Cerebellar nuclear complex (tissue), 1 donor: ENCODE measurements at regions not wholly inside any gene's neighbourhood (a gene's known extent, or its start where the extent isn't known, plus 50 kb on each side); places are given as distances from the start of the nearest gene placed in this dataset.

Experiments used
- DNase-seq, 2 experiments: peaks; one replicate each; lab custom pipeline; 2025; lab: John Stamatoyannopoulos, UW

DNA sequence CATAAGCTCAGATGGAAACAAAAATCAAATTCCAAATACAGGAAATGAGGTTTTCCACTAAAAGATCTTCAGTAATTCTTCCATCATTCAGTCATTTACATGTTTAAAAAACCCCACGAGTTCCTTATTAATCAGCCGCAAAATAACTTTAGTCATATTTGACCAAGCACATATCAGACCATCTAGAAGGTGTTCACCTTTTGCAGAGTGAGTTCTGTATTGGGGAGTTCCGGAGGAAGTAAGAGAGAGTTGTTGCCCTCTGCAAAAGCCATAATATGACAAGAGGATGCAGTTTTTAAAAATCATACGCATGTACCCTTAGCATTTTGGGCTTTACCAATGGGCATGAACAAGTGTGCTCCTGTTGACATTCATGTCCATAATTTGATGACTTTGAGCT, 61.6 kb downstream of the CCR1 start:
- no peak for DNase-seq

DNA sequence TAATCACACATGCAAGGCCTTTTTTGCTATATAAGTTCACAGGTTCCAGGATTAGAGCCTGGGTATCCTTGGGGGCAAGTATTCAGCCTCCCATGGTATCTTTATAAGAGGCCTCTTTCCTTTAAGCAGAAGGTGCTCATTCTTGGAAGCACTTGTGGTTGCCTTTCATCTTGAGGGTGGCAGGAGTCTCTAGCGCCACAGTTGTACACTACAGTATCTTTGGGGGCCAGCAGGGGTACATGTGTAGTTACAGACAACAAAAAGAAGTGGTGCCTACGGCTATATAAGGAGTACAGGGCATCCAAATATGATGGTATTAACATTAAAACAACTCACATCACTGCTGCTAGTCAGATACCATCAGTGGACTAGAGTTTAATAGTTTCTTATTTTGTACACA, 62.1 kb downstream of the CCR1 start:
- DNase-seq: no peak

DNA sequence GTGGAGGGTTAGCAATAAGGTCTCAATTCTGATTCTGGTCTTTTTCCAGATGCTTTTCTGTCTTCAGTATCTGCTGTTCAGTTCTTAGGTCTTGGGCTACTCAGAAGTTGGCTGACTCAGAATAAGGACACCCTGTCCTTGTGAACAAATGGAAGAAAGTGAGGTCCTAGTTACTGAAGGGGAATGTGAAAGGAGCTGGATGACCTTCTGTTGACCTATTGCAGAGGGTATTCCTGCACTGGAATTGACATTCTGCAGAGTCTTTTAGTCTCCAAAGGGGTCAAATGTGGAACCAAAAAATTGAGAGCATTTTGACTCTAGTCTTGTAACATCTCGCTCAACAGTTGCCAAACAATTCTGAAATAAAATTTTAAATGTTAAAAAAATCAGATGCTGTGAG, 63.0 kb downstream of the CCR1 start:
- no peak for DNase-seq

DNA sequence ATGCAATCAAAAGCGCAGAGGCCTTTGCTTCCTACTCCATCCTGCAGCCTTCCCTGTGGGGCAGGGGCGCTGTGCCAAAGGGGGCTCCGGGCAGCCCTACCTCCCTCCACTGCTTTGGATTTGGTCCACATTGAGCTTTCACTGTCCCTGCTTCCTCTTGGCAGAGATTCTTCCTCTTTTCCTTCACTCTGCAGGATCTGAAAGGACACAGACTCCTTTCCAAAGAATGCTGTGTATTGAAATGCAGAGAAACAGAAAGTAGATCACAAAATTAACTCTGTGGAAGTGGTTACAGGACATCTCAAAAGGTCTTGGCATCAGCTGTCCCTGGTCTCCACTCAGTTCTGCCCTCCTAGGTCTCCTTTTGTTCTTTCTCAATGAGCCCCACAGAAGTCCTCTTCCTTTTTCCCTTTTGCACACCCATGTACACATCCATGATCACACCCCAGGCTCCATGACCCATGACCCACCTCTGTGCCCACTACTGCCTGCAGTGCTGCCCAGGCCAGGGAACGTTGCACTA, 64.1 kb downstream of the CCR1 start:
- no peak for DNase-seq

DNA sequence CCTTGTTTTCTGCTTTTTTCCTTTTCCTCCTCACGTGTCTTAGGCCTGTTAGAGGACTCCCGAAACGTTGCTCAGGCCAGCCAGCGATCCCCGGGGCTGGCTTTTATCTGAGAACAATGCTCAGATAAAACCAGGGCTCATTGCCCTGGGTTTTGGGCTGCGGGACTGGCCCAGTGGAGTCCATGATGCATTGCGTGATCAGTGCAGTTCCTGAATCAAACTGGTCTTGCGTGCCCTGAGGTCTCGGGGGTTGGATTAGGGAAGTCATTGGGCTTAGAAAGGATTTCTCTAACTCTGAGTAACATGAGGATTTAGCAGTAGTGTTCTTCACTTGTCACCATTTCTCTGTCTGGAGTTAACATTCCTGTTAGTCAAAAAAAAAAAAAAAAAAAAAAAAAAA, 66.3 kb downstream of the CCR1 start:
- no peak for DNase-seq

DNA sequence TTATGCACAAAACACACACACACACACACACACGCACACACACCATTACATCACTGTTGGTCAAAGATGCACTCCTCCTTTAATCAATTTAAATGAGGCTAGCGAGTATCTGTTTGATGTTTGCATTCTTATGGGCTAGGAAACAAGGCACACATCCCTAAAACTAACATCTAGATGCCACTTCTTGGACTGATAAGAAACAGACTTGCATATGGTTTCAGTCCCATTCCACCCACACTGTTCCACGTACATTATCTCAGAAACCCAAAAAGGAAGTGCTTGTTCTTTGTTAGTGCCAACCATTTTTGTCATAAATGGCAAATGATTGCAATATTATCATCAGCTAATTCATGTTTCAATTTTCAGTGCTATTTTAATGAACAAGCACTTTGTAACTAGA, 69.5 kb downstream of the CCR1 start:
- DNase-seq: no peak

DNA sequence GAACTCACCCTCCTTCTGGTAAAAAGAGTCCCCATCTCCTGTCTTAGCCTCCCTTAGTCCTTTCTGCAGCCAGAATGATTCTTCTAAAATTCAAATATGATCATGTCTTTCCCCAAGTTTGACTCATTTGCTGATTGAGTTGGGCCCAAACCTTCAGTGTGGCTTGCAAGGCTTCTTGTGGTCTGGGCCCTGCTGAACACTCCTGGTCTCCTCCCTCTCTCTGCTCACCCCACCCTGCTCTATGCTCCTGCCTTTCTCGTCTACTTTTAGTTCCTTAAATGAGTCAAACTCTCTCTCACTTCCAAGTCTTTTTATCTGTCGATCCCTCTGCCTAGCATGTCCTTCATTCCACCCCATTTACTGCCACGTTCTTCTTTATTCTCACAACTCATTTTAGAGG, 72.6 kb downstream of the CCR1 start:
- DNase-seq: no peak

DNA sequence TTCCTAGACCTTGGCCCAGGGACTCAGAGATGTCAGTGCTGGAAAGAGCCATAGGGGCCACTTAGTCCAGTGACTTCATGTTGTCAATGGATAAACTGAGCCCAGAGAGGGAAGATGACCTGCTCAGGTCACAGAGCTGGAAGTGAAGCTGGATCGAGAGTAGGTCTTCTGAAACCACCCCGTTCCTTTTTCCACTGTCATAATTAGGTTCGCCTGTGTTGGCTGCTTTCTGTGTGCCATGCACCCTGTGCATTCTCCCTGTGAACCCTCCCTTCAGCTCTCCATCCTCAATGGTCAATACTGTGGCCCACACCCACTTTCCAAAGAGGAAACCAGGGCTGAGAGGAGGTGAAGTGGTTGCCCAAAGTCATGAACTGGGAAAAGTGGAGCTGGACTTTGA, 74.8 kb downstream of the CCR1 start:
- DNase-seq: no peak

DNA sequence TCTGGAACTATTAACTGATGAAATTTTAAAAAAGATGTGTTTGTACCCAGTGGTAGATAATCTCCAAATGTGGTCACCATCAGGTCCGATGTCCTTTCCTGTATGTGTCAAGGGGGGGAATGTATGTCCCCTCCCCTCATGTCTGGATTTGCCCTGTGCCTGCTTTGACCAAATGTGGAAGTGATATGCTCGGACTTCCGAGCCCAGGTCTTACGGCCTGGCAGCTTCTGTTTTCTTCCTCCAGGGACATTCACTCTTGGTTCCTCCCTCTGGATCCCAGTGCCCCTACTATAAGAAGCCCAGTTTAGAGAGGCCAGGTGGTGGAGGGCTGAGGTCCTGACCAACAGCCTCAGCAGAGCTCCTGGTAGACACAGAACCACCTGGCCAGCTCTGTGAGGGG, 75.5 kb downstream of the CCR1 start:
- DNase-seq: no peak

DNA sequence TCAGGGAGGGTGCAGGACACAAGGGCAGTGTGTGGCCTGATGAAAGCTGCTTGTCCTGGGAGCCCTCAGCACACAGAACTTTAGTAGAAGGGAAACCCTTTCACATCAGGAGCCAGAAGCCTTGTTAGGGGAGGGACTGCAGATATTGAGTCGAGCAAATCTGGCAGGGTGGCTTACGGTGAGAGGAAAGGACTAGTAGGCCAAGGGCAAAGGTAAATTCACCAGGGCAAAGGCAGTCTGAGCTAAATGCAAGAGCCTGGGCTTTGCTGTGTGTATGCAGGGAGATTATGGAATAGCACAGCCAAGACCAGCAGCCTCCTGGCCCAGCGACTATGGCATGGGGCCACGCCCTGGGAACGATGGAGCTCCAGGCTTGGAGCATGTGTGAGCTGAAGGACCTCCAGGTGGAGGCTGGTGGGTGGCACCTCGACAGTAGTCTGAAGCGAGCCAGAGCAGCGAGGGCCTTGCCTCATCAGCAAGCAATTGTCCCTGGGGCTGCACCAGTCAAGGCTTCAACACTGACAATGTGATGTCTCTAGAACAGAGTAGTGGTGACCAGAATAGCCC, 76.1 kb downstream of the CCR1 start:
- no peak for DNase-seq

DNA sequence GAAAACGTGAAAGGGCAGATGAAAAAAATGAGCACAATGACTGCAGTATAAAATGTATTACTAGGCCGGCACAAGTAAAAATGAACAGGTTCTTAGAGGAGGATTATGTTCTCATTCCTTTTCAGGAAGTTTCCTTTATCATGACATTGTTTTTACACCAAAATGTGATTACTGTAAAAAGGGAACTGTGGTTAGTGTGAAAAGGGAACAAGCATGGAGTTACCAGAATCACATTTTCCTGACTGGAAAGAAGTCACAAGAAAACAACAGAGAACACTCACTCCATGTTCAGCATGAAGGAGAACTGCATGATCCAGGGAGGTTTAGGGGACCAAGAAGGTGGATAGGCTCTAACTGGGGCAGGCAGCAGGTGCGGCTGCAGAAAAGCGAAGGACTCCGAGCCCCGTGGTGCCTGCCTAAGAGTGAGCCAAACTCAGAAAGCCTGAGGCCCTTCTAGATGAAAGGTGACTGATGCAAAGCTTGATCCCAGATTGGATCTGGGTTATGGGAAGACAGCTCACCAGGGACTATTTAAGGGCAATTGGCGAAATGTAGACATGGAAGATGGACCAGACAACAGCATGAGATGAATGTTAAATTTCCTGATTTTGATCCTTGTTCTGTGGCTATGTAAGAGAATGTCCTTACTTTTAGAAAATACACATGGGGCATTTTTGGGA, 77.3 kb downstream of the CCR1 start:
- no peak for DNase-seq

DNA sequence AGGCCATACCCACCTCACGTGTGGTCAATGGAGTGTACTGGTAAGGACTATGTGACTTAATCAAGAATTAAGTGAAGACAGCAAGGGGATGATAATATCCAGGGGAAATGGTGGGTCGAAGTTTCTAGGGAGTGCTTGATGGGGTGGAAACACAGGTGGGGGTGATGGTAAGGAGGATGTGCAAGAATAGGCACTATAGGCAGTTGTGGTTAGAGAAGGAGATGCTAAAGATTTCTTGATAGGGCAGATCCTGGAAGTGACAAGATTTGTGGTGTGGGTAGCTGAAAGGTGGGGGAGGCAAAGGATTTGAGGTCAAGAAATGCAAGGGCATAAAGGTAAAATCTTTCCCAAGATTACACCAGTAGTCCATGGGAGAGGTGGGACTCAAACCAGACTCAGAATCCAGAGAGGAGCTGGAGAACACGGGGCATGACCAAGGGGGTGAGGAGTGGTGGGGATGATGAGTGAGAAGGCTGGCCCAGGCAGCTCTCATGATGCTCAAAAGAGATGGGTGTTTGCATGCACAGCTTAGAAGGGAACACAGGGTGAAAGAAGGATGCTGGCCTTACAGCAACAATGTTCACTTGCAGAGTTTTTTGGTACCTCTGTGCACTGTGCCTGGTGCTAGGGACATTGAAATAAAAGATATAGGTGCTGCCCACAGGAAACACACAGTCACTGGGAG, 78.4 kb downstream of the CCR1 start:
- DNase-seq: no peak

DNA sequence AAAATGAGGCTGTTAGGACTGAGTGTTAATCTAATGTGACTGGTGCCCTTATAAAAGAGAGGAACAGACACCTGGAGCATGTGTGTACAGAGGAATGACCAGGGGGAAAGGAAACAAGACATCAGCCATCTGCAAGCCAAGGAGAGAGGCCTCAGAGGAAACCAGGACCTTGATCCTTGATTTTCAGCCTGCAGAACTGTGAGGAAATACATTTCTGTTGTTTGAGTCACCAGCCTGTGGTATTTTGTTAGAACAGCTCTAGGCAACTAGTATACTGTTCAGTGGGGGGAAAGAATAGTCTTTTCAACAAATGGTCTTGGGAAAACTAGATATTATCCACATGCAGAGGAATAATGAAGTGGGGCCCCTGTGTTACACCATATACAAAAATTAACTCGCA, 80.6 kb downstream of the CCR1 start:
- DNase-seq: no peak

DNA sequence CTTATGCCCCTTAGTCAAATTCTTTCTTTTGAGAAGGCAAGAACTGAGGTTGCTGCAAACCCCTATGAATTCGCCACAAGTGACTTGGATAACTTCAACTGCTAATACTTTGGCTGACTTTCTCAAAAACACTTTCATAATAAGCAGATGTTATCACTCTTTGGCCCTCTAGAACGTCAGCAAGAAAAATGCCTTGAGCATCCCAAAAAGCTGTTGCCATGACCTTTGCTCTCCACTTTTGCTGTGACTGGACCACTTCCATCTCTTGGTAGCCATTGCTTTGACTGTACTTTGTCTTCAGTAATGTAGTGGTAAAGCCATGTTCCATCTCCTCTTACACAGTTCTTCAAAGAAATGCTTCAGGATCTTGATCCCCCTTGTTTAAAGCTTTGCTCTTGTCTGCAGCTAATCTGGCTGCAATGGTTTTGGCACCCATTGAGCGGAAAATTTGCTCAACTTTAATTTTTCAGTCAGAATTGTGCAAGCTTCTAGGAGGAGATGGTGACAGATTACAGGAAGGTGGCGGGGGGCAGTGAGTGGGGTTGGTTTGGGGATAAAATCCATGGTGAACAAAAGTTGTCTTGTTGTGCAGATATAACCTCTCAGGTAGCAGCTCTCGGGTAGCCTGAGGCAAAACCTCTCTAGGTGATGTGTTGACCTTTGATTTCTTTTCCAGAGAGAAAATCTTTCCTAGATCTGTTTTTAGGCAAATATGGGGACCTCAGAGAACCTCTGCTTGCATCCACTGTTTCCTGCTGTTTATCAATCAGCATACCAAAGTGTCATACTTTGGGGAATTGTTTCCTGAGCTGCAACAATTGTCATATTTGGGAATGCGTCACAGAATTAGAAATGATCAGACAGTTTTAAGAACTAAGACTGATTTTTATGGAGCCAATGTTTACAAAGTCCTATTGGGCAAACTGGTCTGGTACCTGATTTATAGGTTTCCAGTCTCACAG, 83.6 kb downstream of the CCR1 start:
- DNase-seq: no peak

DNA sequence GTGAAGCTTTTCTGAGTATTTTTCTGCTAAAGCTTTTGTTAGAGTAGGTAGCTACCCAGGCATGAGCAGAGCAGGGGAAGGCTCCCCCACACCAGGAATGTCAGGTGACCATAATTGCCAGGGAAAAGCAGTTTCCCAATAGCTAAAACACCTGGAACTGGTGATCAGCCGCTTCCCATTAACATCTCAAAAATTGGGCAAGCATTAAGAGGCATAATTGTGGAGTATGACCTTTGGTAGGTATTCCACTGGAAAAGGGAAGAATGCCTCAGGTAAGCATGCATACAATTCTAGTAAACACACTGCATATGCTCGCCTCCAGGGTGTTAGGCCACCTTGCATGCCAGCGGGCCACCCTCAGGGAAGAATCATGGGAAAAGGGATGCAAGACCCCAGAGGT, 84.5 kb downstream of the CCR1 start:
- no peak for DNase-seq

DNA sequence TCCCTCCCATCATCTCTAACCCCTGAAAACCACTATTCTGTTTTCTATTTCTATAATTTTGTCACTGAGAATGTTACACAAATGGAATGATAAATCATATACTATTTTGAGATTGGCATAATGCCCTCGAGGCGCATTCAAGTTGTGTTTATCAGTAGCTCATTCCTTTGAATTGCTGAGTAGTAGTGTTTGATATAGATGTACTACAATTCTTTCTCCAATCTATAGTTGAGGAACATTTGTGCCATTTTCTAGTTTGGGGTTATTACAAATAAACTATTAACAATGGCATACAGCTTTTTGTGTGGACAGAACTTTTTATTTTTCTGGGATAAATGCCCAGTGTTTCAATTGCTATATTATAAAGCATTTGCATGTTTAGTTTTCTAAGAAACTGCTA, 86.0 kb downstream of the CCR1 start:
- no peak for DNase-seq

DNA sequence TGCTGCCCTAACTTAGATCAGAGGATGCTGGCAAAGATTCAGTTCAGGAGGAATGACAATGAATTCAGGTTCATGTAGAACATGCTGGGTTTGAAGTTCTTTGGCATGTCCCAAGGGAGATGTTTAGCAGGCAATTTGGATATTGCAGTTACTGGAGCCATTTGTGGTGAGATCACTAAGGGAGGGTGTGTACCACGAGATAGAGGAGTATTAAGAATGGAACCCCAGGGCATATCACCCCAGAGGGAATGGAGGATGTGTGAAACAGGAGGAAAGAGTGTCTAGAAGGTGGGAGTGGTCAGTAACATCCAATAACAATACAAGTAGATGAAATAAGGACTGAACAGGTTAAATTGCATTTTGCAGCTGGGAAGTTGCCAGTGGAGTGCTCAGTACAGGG, 87.1 kb downstream of the CCR1 start:
- DNase-seq: no peak

DNA sequence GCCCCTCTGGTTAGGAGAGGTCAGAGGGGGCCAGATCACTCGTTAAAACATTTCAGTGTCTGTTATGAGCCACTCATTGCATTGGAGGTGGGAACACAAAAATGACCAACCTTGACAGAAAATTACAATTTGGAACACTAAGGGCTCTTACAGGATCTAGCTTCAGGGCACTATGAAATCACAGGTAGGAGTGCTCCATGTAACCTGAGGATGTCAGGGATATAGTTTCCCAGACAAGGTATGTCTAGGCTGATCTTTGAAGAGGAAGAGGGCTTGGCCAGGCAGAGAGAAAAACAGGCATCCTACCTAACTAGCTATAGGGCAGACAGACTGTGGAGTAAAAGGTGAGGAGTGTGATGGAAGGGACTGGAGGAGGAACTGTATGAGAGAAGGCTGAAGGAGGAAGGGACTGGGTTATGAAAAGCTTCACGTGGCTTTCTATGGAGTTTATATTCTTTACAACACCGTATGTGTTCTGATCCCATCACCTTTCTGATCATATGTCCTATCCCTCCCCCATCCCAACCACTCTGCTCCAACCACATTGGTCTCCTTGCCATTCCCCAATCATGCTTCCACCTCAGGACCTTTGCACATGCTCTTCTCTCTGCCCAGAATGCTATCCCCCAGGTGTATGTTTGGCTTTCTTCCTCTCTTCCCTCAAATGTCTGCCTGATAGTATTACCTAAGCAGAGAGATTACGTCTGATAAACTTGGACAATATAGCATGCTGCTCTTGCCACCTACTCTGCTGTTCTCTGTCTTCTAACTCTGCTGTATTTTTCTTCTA, 88.2 kb downstream of the CCR1 start:
- no peak for DNase-seq

DNA sequence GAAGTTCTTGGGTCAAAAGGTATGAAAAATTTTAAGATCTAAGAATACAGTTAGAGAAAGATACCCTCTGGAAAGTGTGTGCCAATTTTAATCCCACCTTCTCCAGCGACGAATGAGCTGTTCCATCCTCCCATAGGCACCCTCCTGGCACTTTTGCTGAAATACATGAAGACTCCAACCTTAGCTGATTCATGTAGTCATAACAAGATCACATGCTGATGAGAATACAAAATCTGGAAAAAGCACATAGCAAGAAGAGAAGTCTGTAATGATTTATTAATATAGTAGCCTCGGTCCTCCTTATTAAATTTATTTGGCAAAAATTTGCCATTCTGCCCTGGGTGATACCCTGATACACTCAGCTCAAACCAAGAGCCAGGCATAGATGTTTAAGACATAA, 88.9 kb downstream of the CCR1 start:
- no peak for DNase-seq

DNA sequence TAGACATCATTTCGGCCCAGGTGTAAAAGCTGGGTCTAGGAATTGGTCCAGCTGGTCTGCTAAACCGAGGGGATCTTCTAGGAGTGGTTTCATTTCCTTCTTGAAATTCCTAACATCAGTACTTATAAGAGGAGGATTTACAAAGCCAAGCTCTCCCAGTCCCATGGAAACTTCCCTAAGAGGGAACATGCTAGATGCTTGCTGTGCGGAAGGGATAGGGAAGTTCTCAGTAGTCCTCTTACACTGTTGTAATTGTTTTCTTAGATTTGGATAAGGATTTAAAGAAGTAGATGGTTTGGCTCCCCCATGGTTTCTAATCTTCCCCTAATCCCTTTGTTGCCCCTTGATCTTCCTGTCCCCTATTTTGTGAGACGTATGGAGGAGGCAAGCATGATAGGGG, 89.7 kb upstream of the XCR1 start:
- DNase-seq: no peak

DNA sequence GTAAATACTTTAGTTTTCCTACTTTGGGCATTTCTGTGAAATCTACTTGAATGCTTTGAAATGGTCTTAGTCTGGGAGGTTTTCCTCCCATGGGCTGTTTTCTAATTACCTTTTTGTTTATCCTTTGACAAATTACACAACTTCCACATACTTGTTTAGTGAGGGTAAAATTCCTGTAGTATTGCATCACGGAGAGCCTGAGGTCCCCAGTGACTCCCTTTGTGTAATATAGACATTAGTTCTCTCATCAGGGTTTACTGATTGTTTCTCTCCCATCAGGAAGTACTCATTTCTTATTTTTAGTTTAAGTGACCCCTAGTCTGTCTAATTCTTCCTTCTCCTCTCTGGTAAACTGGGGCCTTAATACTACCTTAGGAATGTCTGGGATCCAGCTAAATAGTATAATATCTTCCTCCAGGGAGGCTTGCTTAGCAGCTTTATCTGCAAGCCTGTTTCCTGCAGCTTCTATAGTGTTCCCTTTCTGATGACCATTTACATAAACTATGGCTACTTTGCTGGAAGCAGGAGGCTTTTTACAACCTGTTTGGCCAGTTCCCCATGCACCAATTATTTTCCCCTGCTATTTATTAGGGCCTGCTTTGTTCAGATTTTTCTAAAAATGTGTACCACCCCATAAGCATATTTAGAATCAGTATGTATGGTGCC, 87.2 kb upstream of the XCR1 start:
- DNase-seq: no peak
